WERI-Rb-1 (cell line): ENCODE measurements at regions not wholly inside any gene's neighbourhood (a gene's known extent, or its start where the extent isn't known, plus 50 kb on each side); places are given as distances from the start of the nearest gene placed in this dataset.

Experiments
- DNase-seq: peaks from one replicate; pipeline ENCODE4 v3.0.0-alpha.2; 2020
- H3K27ac ChIP-seq: fragments of 250-450 bp; sonication (Bioruptor Pico); 2 replicates; pipeline ENCODE4 v1.5.1; 2020; ENCODE audit warnings: mild to moderate bottlenecking, moderate library complexity
- H3K27me3 ChIP-seq: fragments of 250-450 bp; sonication (Bioruptor Pico); 2 replicates; pipeline ENCODE4 v1.5.1; 2021; ENCODE audit warnings: mild to moderate bottlenecking, low read depth, moderate library complexity; ENCODE audit not compliant: insufficient read depth, severe bottlenecking
- H3K36me3 ChIP-seq: fragments of 250-450 bp; sonication (Bioruptor Pico); 2 replicates; pipeline ENCODE4 v1.5.1; 2020; ENCODE audit warnings: mild to moderate bottlenecking, moderate library complexity
- H3K4me3 ChIP-seq: 2 replicates; pipeline ENCODE4 v1.5.1; 2011; ENCODE audit warnings: low read depth, mild to moderate bottlenecking, control low read depth, low read length
- H3K9me3 ChIP-seq: fragments of 250-450 bp; sonication (Bioruptor Pico); 2 replicates; pipeline ENCODE4 v1.5.1; 2021; ENCODE audit warnings: mild to moderate bottlenecking, moderate library complexity; ENCODE audit not compliant: severe bottlenecking
- CTCF ChIP-seq: IDR thresholded peaks from 2 replicates; pipeline ENCODE4 v1.5.1; 2011; ENCODE audit warnings: low read depth, mild to moderate bottlenecking, control low read depth, inconsistent platforms, low read length

- H3K4me3 ChIP-seq, result no peak overlapping the region
These were observed 275.7 kb upstream of the THBS1 start for GRCh38 chr15:39304931-39305728.

GRCh38 chr15:39310633-39311032, 270.2 kb upstream of the THBS1 start:
- no peaks in the 10 kb centered on the region for H3K9me3 ChIP-seq
- H3K27me3 ChIP-seq, result peaks cover 10% of the 10 kb centered on the region
- no peak overlapping the region for H3K27ac ChIP-seq
- H3K36me3 ChIP-seq, result no peaks in the 10 kb centered on the region
- DNase-seq, result no peak
- no peak overlapping the region for H3K4me3 ChIP-seq
- TF ChIP-seq CTCF, result no peak

More at GRCh38 chr15:39304931-39305728, 275.7 kb upstream of the THBS1 start:
- Histone ChIP-seq H3K27me3 (peaks cover 7% of the 10 kb centered on the region), H3K9me3 (no peaks in the 10 kb centered on the region), H3K36me3 (no peaks in the 10 kb centered on the region), H3K27ac (no peak overlapping the region)
- TF ChIP-seq CTCF, result no peak
- no peak for DNase-seq

- H3K27ac ChIP-seq, result no peak overlapping the region
- no peak overlapping the region for H3K4me3 ChIP-seq
- no peaks in the 10 kb centered on the region for H3K9me3 ChIP-seq
- peak; percentile 9 for DNase-seq
- H3K27me3 ChIP-seq, result peaks cover 10% of the 10 kb centered on the region
- H3K36me3 ChIP-seq, result no peaks in the 10 kb centered on the region
- peak; percentile 22; the same call in 1 of the 2 replicates for TF ChIP-seq CTCF
These were observed 267.9 kb upstream of the THBS1 start for GRCh38 chr15:39312984-39313383.

GRCh38 chr15:39313467-39313866, 267.4 kb upstream of the THBS1 start:
- H3K27me3 ChIP-seq, result peaks cover 10% of the 10 kb centered on the region
- no peak for TF ChIP-seq CTCF
- no peak overlapping the region for H3K4me3 ChIP-seq
- DNase-seq, result no peak
- no peaks in the 10 kb centered on the region for H3K36me3 ChIP-seq
- H3K27ac ChIP-seq, result no peak overlapping the region
- H3K9me3 ChIP-seq, result no peaks in the 10 kb centered on the region

GRCh38 chr15:39313881-39314280, 267.0 kb upstream of the THBS1 start:
- Histone ChIP-seq H3K9me3 (no peaks in the 10 kb centered on the region), H3K4me3 (no peak overlapping the region), H3K36me3 (no peaks in the 10 kb centered on the region), H3K27ac (no peak overlapping the region), H3K27me3 (peaks cover 7% of the 10 kb centered on the region)
- no peak for TF ChIP-seq CTCF
- no peak for DNase-seq
